ENCODE measurements at regions not wholly inside any gene's neighbourhood (a gene's known extent, or its start where the extent isn't known, plus 50 kb on each side); places are given as distances from the start of the nearest gene placed in this dataset.
"Not testable (repeated sequence)": the region's sequence is repeated elsewhere in the genome, so short reads cannot be mapped to it uniquely, and the experiment has no call there.

- Histone ChIP-seq H3K4me1 (ENCODE audit: control insufficient read depth, insufficient read depth, low read length) (no peaks in the 10 kb centered on the region), H3K4me3 (ENCODE audit: low read length) (no peak overlapping the region), H3K27me3 (ENCODE audit: control insufficient read depth, insufficient read depth, low read length) (no peaks in the 10 kb centered on the region), H3K9me3 (ENCODE audit: control insufficient read depth, insufficient read depth, low read length) (peaks cover 8% of the 10 kb centered on the region), H3K36me3 (ENCODE audit: control insufficient read depth, insufficient read depth, low read length) (no peaks in the 10 kb centered on the region), H3K27ac (ENCODE audit: low read length) (no peak overlapping the region)
- no peak overlapping the region for H3K4me3 Mint-ChIP-seq
- H3K9me3 Mint-ChIP-seq = peaks cover 6 to 9% of the 10 kb centered on the region in 2 donors
- no peak for TF ChIP-seq CTCF (IDR thresholded peaks at IDR 0.05)
- H3K27ac Mint-ChIP-seq = no peak overlapping the region
- DNase-seq (no peak), ATAC-seq (no peak)
- intact Hi-C loops (cut with micrococcal nuclease) = no loop called here
- H3K4me1 Mint-ChIP-seq = no peaks in the 10 kb centered on the region
- 83% methylated on average over 2 of the region's 2 CpGs for WGBS (ENCODE audit: insufficient coverage)
- no peaks in the 10 kb centered on the region for H3K36me3 Mint-ChIP-seq
- no peaks in the 10 kb centered on the region for H3K27me3 Mint-ChIP-seq (ENCODE audit: low read depth in 2 of 2)
Observed at GRCh38 chr3:67171841-67172240, 173.7 kb downstream of the KBTBD8 start.

GRCh38 chr3:67173130-67173529 is 175.0 kb downstream of the KBTBD8 start:
- H3K36me3 Mint-ChIP-seq; H3K27me3 ChIP-seq (ENCODE audit: control insufficient read depth, insufficient read depth, low read length); H3K4me1 ChIP-seq (ENCODE audit: control insufficient read depth, insufficient read depth, low read length); H3K4me3 ChIP-seq (ENCODE audit: low read length); intact Hi-C loops (cut with micrococcal nuclease); H3K4me3 Mint-ChIP-seq; H3K9me3 ChIP-seq (ENCODE audit: control insufficient read depth, insufficient read depth, low read length); H3K27ac Mint-ChIP-seq; ATAC-seq; H3K27me3 Mint-ChIP-seq (ENCODE audit: low read depth in 2 of 2); H3K9me3 Mint-ChIP-seq; DNase-seq; H3K36me3 ChIP-seq (ENCODE audit: control insufficient read depth, insufficient read depth, low read length); H3K27ac ChIP-seq (ENCODE audit: low read length); H3K4me1 Mint-ChIP-seq: not testable (repeated sequence)
- WGBS (ENCODE audit: insufficient coverage) = 86% methylated on average over 3 of the region's 3 CpGs

GRCh38 chr3:67176396-67176795 is 178.3 kb downstream of the KBTBD8 start:
- DNase-seq = no peak
- Histone ChIP-seq H3K27ac (ENCODE audit: low read length) (no peak overlapping the region), H3K27me3 (ENCODE audit: control insufficient read depth, insufficient read depth, low read length) (no peaks in the 10 kb centered on the region), H3K9me3 (ENCODE audit: control insufficient read depth, insufficient read depth, low read length) (peaks cover 8% of the 10 kb centered on the region), H3K36me3 (ENCODE audit: control insufficient read depth, insufficient read depth, low read length) (no peaks in the 10 kb centered on the region), H3K4me1 (ENCODE audit: control insufficient read depth, insufficient read depth, low read length) (no peaks in the 10 kb centered on the region), H3K4me3 (ENCODE audit: low read length) (no peak overlapping the region)
- H3K9me3 Mint-ChIP-seq = peaks cover 5 to 8% of the 10 kb centered on the region in 2 donors
- H3K36me3 Mint-ChIP-seq = no peaks in the 10 kb centered on the region
- intact Hi-C loops (cut with micrococcal nuclease) = no loop called here
- no peaks in the 10 kb centered on the region for H3K4me1 Mint-ChIP-seq
- H3K27me3 Mint-ChIP-seq (ENCODE audit: low read depth in 2 of 2) = peaks cover 0 to 3% of the 10 kb centered on the region in 2 donors
- TF ChIP-seq CTCF (IDR thresholded peaks at IDR 0.05) = no peak
- H3K4me3 Mint-ChIP-seq = no peak overlapping the region
- ATAC-seq = no peak
- WGBS (ENCODE audit: insufficient coverage) = 80% methylated on average over 1 of the region's 2 CpGs
- no peak overlapping the region for H3K27ac Mint-ChIP-seq

GRCh38 chr3:67192466-67192865 is 194.4 kb downstream of the KBTBD8 start:
- WGBS (ENCODE audit: insufficient coverage) = 90% methylated on average over 8 of the region's 8 CpGs
- intact Hi-C loops (cut with micrococcal nuclease) = no loop called here
- TF ChIP-seq CTCF (IDR thresholded peaks at IDR 0.05) = no peak
- Histone ChIP-seq H3K36me3 (ENCODE audit: control insufficient read depth, insufficient read depth, low read length) (no peaks in the 10 kb centered on the region), H3K27ac (ENCODE audit: low read length) (no peak overlapping the region), H3K4me1 (ENCODE audit: control insufficient read depth, insufficient read depth, low read length) (no peaks in the 10 kb centered on the region), H3K4me3 (ENCODE audit: low read length) (no peak overlapping the region), H3K27me3 (ENCODE audit: control insufficient read depth, insufficient read depth, low read length) (no peaks in the 10 kb centered on the region), H3K9me3 (ENCODE audit: control insufficient read depth, insufficient read depth, low read length) (no peaks in the 10 kb centered on the region)
- Mint-ChIP-seq H3K27me3 (ENCODE audit: low read depth in 2 of 2) (no peaks in the 10 kb centered on the region), H3K27ac (no peak overlapping the region), H3K9me3 (peaks cover 0 to 4% of the 10 kb centered on the region in 2 donors), H3K4me3 (no peak overlapping the region), H3K4me1 (no peaks in the 10 kb centered on the region), H3K36me3 (no peaks in the 10 kb centered on the region)
- ATAC-seq = no peak
- DNase-seq = no peak
